ENCODE measurements at regions not wholly inside any gene's neighbourhood (a gene's known extent, or its start where the extent isn't known, plus 50 kb on each side); places are given as distances from the start of the nearest gene placed in this dataset.

GRCh38 chr5:5979377-5979760 is 399.0 kb downstream of the MED10 start:
- no peaks in the 10 kb centered on the region for H3F3A ChIP-seq (ENCODE audit: insufficient read depth, low read length)
- no peaks in the 10 kb centered on the region for H3K79me2 ChIP-seq (ENCODE audit: insufficient read depth, low read length)
- no peaks in the 10 kb centered on the region for H3K9me3 ChIP-seq (ENCODE audit: low read length)
- H3K4me3 ChIP-seq (ENCODE audit: low read depth, low read length, poor library complexity, severe bottlenecking) = no peak overlapping the region
- TF ChIP-seq EZH2 (IDR thresholded peaks at IDR 0.05; ENCODE audit: borderline replicate concordance, low read length) = no peak
- TF ChIP-seq, protein P1, sequence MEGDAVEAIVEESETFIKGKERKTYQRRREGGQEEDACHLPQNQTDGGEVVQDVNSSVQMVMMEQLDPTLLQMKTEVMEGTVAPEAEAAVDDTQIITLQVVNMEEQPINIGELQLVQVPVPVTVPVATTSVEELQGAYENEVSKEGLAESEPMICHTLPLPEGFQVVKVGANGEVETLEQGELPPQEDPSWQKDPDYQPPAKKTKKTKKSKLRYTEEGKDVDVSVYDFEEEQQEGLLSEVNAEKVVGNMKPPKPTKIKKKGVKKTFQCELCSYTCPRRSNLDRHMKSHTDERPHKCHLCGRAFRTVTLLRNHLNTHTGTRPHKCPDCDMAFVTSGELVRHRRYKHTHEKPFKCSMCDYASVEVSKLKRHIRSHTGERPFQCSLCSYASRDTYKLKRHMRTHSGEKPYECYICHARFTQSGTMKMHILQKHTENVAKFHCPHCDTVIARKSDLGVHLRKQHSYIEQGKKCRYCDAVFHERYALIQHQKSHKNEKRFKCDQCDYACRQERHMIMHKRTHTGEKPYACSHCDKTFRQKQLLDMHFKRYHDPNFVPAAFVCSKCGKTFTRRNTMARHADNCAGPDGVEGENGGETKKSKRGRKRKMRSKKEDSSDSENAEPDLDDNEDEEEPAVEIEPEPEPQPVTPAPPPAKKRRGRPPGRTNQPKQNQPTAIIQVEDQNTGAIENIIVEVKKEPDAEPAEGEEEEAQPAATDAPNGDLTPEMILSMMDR (IDR thresholded peaks at IDR 0.05; ENCODE audit: low read length) = no peak
- no peak overlapping the region for H2AFZ ChIP-seq (ENCODE audit: low read length)
- H4K20me1 ChIP-seq (ENCODE audit: insufficient read depth, low read length) = no peaks in the 10 kb centered on the region
- no peaks in the 10 kb centered on the region for H3K27me3 ChIP-seq (ENCODE audit: insufficient read depth, low read length)
- no peaks in the 10 kb centered on the region for H3K4me1 ChIP-seq (ENCODE audit: insufficient read depth, low read length, severe bottlenecking)
- no peak overlapping the region for H3K9ac ChIP-seq (ENCODE audit: low read length)
- no peak overlapping the region for H3K27ac ChIP-seq (ENCODE audit: low read depth, low read length, poor library complexity, severe bottlenecking)
- H3K4me2 ChIP-seq (ENCODE audit: low read length) = no peak overlapping the region
- no peaks in the 10 kb centered on the region for H3K36me3 ChIP-seq (ENCODE audit: insufficient read depth, low read length)
- H3K9me2 ChIP-seq (ENCODE audit: low read depth, low read length) = no peaks in the 10 kb centered on the region

DNA sequence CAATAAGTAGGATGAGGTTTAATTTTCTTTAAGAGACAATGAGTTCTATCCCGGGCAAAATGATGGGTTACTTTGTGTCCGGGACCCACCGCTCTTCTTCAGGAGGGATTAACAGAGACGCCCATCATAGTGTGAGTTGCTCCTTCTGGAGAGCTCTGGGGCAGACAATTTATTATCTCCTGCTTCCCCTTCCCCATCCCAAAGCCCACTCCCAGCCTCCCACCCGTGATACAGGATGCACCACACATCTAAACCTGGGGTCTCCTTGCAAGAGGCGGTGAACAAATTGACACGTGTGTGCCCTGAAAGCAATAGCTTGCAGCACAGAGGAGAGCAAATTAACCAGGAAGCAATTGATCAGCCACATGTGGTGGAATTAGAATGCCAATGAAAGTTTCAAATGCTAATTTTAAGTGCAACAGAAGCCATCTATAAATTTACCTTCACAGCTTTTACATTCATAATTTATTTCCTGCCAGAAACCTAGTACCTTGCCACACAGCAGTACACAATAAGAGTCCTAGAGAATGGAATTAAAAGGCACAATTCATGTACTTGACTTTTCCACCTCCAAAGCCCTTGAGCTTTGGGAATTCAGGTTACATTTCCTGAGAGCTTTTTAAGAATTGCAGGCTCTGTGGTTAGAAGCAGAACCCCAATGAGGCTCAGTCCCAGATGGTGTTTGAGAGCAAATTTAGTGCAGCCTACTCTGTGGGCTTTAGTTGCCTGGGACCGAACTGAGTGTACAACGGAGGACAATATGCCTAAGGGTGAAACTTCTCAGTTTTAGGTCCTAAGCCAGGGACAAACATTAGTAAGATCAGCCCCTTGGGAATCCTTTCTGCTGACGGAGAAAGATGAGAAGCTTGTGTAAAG is 399.6 kb downstream of the MED10 start:
- no peaks in the 10 kb centered on the region for H3K36me3 ChIP-seq (ENCODE audit: insufficient read depth, low read length)
- no peak for TF ChIP-seq EZH2 (IDR thresholded peaks at IDR 0.05; ENCODE audit: borderline replicate concordance, low read length)
- TF ChIP-seq, protein P1 (IDR thresholded peaks at IDR 0.05; ENCODE audit: low read length) = no peak
- H3K9me3 ChIP-seq (ENCODE audit: low read length) = no peaks in the 10 kb centered on the region
- no peak overlapping the region for H3K27ac ChIP-seq (ENCODE audit: low read depth, low read length, poor library complexity, severe bottlenecking)
- H3K4me3 ChIP-seq (ENCODE audit: low read depth, low read length, poor library complexity, severe bottlenecking) = no peak overlapping the region
- H4K20me1 ChIP-seq (ENCODE audit: insufficient read depth, low read length) = no peaks in the 10 kb centered on the region
- H3K4me2 ChIP-seq (ENCODE audit: low read length) = no peak overlapping the region
- H3K9ac ChIP-seq (ENCODE audit: low read length) = no peak overlapping the region
- no peaks in the 10 kb centered on the region for H3F3A ChIP-seq (ENCODE audit: insufficient read depth, low read length)
- no peaks in the 10 kb centered on the region for H3K27me3 ChIP-seq (ENCODE audit: insufficient read depth, low read length)
- H3K79me2 ChIP-seq (ENCODE audit: insufficient read depth, low read length) = no peaks in the 10 kb centered on the region
- no peak overlapping the region for H2AFZ ChIP-seq (ENCODE audit: low read length)
- H3K9me2 ChIP-seq (ENCODE audit: low read depth, low read length) = no peaks in the 10 kb centered on the region
- no peaks in the 10 kb centered on the region for H3K4me1 ChIP-seq (ENCODE audit: insufficient read depth, low read length, severe bottlenecking)

GRCh38 chr5:5971203-5971602 is 407.1 kb downstream of the MED10 start:
- Histone ChIP-seq H3K36me3 (ENCODE audit: insufficient read depth, low read length) (no peaks in the 10 kb centered on the region), H3K27me3 (ENCODE audit: insufficient read depth, low read length) (no peaks in the 10 kb centered on the region), H3K4me1 (ENCODE audit: insufficient read depth, low read length, severe bottlenecking) (no peaks in the 10 kb centered on the region), H3K4me2 (ENCODE audit: low read length) (no peak overlapping the region), H4K20me1 (ENCODE audit: insufficient read depth, low read length) (no peaks in the 10 kb centered on the region), H3F3A (ENCODE audit: insufficient read depth, low read length) (no peaks in the 10 kb centered on the region), H3K9me2 (ENCODE audit: low read depth, low read length) (no peaks in the 10 kb centered on the region), H2AFZ (ENCODE audit: low read length) (no peak overlapping the region), H3K4me3 (ENCODE audit: low read depth, low read length, poor library complexity, severe bottlenecking) (no peak overlapping the region), H3K9me3 (ENCODE audit: low read length) (no peaks in the 10 kb centered on the region), H3K79me2 (ENCODE audit: insufficient read depth, low read length) (no peaks in the 10 kb centered on the region), H3K27ac (ENCODE audit: low read depth, low read length, poor library complexity, severe bottlenecking) (no peak overlapping the region), H3K9ac (ENCODE audit: low read length) (no peak overlapping the region)
- TF ChIP-seq, protein P1 (IDR thresholded peaks at IDR 0.05; ENCODE audit: low read length) = no peak
- no peak for TF ChIP-seq EZH2 (IDR thresholded peaks at IDR 0.05; ENCODE audit: borderline replicate concordance, low read length)
